ENCODE measurements at regions not wholly inside any gene's neighbourhood (a gene's known extent, or its start where the extent isn't known, plus 50 kb on each side); places are given as distances from the start of the nearest gene placed in this dataset.

DNA sequence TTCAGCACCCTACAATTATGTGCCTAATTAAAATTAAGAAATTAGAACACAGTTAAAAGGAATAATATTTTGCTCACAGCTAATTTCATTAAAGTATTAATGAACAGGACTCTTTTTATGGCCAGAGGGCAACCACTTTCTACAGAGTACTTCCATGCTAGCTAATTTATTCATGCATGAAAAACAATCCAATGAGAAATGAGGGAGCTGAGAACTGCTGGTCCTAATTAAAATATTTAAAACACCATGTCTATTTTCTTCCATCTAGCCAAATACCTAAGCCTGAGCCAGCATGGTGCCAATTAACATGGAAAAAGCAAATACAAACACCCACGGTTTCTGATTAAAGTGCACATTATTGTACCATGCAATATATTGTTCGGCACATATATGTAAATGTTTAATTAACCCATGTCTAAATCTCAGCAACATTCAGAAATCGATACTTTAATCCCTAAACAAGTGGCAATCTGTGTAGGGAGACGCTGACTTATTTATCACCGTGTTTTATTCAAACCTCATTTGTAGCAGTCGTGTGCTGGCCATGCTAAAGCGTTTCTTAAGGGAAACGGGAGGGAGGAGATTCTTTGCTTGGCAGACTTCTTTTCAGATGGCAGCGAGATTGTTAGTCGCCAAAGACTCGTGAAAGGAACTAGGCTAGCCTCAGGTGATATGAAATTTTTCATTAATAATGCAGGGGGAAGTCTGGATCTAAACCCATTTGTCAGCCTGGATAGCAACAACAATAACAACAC is 193.5 kb downstream of the ANXA2 start:
- Mint-ChIP-seq H3K4me1 (no peaks in the 10 kb centered on the region), H3K4me3 (no peak overlapping the region), H3K36me3 (no peaks in the 10 kb centered on the region), H3K27ac (no peak overlapping the region), H3K9me3 (no peaks in the 10 kb centered on the region)
- DNase-seq (ENCODE audit: low spot score in 2 of 2) (no peak), ATAC-seq (no peak)

DNA sequence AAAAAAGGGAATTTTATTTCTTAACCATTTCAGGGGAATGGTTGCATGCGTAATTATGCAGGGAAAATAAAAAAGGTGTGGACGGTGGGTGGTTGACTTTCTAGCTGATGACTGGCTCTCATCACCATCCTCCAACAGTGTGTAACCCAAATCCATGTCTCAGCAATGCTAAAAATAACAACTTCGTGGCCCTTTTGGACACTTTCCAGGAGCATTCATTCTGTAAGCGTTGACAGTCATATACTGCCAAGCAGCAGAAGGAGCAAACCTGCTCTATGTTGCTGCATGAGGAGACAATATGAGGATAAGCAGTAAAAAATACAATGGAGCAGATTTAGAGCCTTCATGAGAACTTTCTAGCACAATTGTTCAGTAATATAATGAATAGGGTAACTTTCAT is 189.1 kb downstream of the ANXA2 start:
- DNase-seq (ENCODE audit: low spot score in 2 of 2) = no peak
- H3K36me3 Mint-ChIP-seq = no peaks in the 10 kb centered on the region
- no peak for ATAC-seq
- H3K4me1 Mint-ChIP-seq = no peaks in the 10 kb centered on the region
- H3K9me3 Mint-ChIP-seq = no peaks in the 10 kb centered on the region
- H3K27ac Mint-ChIP-seq = no peak overlapping the region
- H3K4me3 Mint-ChIP-seq = no peak overlapping the region

DNA sequence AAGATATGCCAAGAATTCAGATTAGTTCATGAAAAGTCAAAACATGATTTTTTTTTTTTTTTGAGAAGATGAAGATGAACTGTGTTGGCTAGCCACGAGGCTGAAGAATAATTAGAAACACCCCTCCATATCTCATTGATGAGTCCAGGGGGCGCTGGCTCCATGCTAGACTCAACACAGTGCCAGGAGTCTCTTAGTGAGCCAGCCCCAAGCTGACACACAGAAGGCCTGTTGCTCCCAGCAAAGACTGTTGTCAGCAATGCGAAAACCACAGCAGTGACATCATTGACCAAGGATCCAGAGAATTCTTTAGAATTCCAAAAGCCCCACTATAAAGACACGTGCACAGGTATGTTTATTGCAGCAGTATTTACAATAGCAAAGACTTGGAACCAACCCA is 185.2 kb downstream of the ANXA2 start:
- Mint-ChIP-seq H3K4me1 (no peaks in the 10 kb centered on the region), H3K4me3 (no peak overlapping the region), H3K9me3 (no peaks in the 10 kb centered on the region), H3K27ac (no peak overlapping the region), H3K36me3 (no peaks in the 10 kb centered on the region)
- DNase-seq (ENCODE audit: low spot score in 2 of 2) = no peak
- ATAC-seq = no peak

DNA sequence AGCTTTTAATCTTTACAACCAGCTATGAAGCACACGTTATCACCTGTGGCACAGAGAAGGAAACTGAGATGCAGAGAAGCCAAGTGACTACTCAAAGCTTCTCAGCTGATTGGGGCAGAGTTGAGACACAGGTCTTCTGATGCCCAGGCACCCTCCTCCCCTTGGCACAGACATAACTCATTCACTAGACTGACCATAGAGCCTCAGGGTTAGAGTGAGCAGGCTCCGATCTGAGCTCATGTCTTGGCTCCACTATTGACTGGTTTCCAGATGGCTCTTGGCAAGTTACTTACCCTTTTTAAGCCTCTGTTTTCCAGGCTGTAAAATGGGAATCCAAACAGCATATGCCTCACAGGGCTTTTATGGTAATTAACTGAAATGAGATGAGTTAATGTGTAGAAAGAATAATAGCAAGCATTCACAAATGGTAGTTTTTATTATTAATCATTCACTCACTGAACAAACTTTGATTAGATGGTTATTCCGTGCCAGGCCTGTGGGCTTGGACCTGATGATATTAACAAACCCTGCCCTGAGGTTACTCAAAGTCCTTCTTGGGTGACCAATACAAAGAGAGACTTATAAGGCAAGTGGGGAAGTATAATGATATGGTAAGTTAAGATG is 184.3 kb downstream of the ANXA2 start:
- no peak for ATAC-seq
- Mint-ChIP-seq H3K4me1 (no peaks in the 10 kb centered on the region), H3K9me3 (no peaks in the 10 kb centered on the region), H3K4me3 (no peak overlapping the region), H3K36me3 (no peaks in the 10 kb centered on the region), H3K27ac (no peak overlapping the region)
- no peak for DNase-seq (ENCODE audit: low spot score in 2 of 2)

DNA sequence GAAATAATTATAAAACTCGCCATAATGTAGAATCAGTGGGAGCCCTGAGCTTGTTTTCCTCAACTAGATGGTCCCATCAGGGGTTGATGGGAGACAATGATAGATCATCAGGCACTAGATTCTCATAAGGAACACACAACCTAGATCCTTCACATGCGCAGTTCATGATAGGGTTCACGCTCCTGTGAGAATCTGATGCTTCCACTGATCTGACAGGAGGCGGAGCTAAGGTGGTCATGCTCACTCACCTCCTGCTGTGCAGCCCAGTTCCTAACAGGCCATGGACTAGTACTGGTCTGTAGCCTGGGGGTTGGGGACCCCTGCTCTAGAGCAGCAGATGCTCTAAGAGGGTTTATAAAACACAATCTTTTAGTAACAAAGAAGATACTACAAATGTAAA is 183.6 kb downstream of the ANXA2 start:
- ATAC-seq (no peak), DNase-seq (ENCODE audit: low spot score in 2 of 2) (no peak)
- no peak overlapping the region for H3K4me3 Mint-ChIP-seq
- no peaks in the 10 kb centered on the region for H3K36me3 Mint-ChIP-seq
- H3K27ac Mint-ChIP-seq = no peak overlapping the region
- H3K4me1 Mint-ChIP-seq = no peaks in the 10 kb centered on the region
- no peaks in the 10 kb centered on the region for H3K9me3 Mint-ChIP-seq

DNA sequence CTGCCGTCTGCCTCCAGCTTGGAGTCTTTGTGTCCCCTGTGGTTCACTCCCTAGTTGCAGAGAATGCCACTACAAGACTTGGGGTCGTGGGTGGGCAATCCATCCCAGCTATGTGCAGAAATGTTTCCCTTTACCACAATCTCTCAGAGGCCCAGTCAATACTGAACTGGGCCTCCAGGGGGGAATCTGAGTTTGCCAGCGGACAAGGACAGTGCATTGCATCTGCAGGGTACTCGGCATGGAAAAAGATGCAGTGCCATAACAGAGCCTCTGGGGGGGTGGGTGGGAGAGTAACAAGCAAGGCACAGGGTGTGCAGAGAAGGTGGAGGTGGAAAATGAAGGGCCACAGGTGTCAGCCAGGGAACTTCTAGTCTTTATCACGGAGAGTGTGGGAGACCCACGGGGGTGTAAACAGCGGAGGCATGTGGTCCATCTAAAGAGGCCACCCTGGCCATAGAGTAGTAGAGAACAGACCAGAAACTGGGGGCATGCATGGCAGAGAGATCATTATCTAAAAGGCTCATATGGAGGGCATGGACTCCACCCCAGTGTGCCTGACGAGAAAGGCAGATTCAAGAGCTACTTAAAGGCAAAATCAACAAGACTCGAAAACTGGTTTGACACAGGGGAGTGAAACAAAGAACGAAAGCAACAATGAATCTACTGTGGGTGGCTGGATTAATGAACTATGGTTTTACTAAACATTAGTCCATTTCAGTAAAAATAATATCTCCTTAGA is 182.4 kb downstream of the ANXA2 start:
- Mint-ChIP-seq H3K36me3 (no peaks in the 10 kb centered on the region), H3K4me1 (no peaks in the 10 kb centered on the region), H3K9me3 (no peaks in the 10 kb centered on the region), H3K4me3 (no peak overlapping the region), H3K27ac (no peak overlapping the region)
- ATAC-seq = no peak
- no peak for DNase-seq (ENCODE audit: low spot score in 2 of 2)

DNA sequence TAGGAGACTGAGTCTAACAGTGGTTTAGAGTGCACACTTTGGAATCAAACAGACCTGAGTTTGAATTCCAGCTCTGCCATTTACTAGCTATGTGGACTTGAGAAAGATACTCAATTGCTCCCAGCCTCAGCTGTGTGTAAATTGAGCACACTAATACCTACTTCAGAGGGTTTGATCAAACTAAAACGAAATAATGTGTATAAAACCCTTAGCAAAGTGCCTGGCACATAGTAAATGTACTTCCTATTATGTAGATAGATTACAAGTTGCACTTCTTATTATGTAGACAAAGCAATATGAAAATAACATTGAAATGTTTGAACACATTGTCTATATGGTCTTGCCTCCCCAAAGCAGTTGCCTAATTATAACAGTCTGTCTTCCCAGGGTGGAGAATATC is 180.6 kb downstream of the ANXA2 start:
- ATAC-seq = no peak
- no peak overlapping the region for H3K4me3 Mint-ChIP-seq
- DNase-seq (ENCODE audit: low spot score in 2 of 2) = no peak
- H3K4me1 Mint-ChIP-seq = no peaks in the 10 kb centered on the region
- H3K9me3 Mint-ChIP-seq = no peaks in the 10 kb centered on the region
- no peak overlapping the region for H3K27ac Mint-ChIP-seq
- H3K36me3 Mint-ChIP-seq = no peaks in the 10 kb centered on the region

DNA sequence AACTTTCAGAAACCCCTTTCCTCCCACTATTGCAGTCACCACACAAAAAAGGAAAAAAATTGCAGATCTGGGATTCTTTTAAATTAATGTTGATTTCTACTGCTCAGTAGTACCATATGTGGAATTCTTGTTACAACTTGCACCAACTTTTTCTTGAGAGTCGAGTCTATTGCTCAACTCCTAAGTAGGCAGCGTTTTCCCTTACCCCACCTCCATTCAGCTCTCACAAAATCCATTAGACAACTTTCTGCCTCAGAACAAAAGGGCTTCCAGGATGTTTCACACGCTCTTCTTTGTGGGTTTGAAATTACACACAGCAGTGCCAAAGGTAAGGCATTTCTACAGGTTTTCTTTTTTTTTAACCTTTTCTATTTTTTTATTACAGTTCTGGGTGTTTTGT is 179.5 kb downstream of the ANXA2 start:
- Mint-ChIP-seq H3K36me3 (no peaks in the 10 kb centered on the region), H3K4me3 (no peak overlapping the region), H3K9me3 (no peaks in the 10 kb centered on the region), H3K4me1 (no peaks in the 10 kb centered on the region), H3K27ac (no peak overlapping the region)
- no peak for DNase-seq (ENCODE audit: low spot score in 2 of 2)
- ATAC-seq = no peak

DNA sequence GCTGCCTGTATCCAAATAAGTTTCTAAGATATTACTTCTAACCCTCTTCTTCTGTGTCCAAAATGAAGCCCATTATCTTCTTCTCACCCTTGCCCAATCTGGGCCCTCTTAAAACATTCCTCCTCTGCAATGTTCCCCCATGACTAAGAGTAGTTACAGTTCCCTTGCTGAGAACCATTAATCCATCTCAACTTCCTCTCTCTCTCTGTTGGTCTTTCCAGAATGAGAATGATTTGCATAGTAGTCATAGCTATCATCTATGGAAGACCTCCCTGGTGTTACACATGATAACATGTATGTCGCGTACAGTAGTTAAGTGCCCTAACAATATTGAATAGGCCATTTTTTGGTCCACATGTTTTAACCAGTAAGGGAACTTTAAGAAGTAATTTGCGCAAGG is 177.9 kb downstream of the ANXA2 start:
- H3K9me3 Mint-ChIP-seq = no peaks in the 10 kb centered on the region
- no peak for DNase-seq (ENCODE audit: low spot score in 2 of 2)
- ATAC-seq = no peak
- H3K4me3 Mint-ChIP-seq = no peak overlapping the region
- no peaks in the 10 kb centered on the region for H3K36me3 Mint-ChIP-seq
- no peak overlapping the region for H3K27ac Mint-ChIP-seq
- H3K4me1 Mint-ChIP-seq = no peaks in the 10 kb centered on the region

DNA sequence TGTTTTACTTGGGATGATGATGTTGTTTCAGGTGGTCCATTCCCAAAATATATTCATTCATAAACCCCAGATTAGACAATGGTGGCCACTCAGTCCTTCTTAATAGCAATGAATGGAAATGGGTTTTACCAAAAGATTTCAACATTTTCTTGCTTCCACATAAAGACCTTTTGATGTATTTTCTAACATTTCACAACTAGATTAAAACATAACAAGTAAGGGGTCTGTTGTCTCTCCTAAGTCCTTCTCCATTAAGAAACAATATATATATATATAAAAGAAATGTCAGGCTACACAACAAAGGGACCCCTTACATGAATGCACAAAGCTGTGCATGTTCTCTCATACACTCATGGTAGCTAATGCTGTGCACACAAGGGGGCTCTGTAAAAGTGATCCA is 176.4 kb downstream of the ANXA2 start:
- no peaks in the 10 kb centered on the region for H3K4me1 Mint-ChIP-seq
- H3K9me3 Mint-ChIP-seq = no peaks in the 10 kb centered on the region
- no peak for ATAC-seq

DNA sequence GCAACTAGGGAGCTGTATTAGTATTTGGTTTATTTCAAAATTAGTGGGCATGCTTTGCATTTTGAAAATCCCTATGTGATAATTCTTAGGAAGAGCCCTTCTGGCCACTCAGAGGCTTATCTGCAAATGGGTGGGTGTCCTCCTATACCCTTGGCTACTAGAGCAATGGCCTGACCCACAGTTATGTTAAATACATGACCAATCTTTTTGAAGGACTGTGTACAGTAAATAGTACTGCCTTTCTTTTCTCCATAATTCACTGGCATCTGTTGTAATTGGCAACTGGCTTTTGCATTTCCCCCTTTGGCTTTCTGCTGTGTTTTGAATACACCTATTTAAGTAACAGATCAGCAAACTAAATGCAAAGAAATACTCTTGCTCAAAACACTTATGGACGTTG is 175.4 kb downstream of the ANXA2 start:
- H3K4me3 Mint-ChIP-seq = no peak overlapping the region
- H3K9me3 Mint-ChIP-seq = no peaks in the 10 kb centered on the region
- no peaks in the 10 kb centered on the region for H3K36me3 Mint-ChIP-seq
- no peaks in the 10 kb centered on the region for H3K4me1 Mint-ChIP-seq
- no peak overlapping the region for H3K27ac Mint-ChIP-seq
- ATAC-seq (no peak), DNase-seq (ENCODE audit: low spot score in 2 of 2) (no peak)

More for the DNA sequence above, 176.4 kb downstream of the ANXA2 start:
- Mint-ChIP-seq H3K27ac (no peak overlapping the region), H3K4me3 (no peak overlapping the region), H3K36me3 (no peaks in the 10 kb centered on the region)
- no peak for DNase-seq (ENCODE audit: low spot score in 2 of 2)

DNA sequence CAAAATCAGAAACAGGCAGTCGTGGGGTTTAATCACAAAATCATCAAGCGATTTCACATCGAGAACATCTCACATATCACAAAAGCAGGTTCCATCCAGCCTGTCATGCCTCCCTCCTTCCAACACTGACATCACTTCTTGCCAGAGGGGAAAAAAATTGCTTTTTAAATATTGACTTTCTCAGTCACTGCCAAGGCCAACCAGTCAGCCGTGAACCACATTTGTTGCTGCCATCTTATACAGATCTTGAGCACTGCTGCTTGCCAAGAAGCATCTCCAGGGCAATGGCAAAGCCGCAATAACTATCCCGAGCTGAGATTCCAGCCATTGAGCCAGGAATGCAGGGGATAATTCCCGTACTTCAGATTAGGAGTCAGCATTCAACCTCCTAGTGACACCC is 174.6 kb downstream of the ANXA2 start:
- no peaks in the 10 kb centered on the region for H3K4me1 Mint-ChIP-seq
- no peak overlapping the region for H3K27ac Mint-ChIP-seq
- ATAC-seq = no peak
- no peaks in the 10 kb centered on the region for H3K36me3 Mint-ChIP-seq
- DNase-seq (ENCODE audit: low spot score in 2 of 2) = no peak
- H3K4me3 Mint-ChIP-seq = no peak overlapping the region
- H3K9me3 Mint-ChIP-seq = no peaks in the 10 kb centered on the region

DNA sequence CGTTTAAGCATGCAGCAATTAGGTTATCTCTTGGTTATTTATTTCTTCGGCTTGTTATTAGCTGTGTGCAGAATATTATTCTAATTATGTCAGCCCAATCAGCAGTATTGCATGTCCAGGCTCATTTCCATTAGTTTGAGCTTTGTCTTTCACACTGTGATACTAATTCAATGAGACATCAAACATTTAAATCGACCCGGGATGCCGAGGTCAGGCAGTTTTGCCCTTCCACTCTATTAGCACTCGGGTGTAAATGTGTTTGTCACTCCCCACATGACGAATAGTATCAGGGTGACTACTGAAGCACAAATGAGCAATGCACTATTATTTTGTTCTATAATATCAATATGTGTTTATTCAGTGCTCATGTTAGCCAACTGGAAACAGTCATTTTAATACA is 170.9 kb downstream of the ANXA2 start:
- H3K4me3 Mint-ChIP-seq = no peak overlapping the region
- H3K4me1 Mint-ChIP-seq = no peaks in the 10 kb centered on the region
- DNase-seq (ENCODE audit: low spot score in 2 of 2) (no peak), ATAC-seq (no peak)
- H3K9me3 Mint-ChIP-seq = no peaks in the 10 kb centered on the region
- H3K27ac Mint-ChIP-seq = no peak overlapping the region
- no peaks in the 10 kb centered on the region for H3K36me3 Mint-ChIP-seq

DNA sequence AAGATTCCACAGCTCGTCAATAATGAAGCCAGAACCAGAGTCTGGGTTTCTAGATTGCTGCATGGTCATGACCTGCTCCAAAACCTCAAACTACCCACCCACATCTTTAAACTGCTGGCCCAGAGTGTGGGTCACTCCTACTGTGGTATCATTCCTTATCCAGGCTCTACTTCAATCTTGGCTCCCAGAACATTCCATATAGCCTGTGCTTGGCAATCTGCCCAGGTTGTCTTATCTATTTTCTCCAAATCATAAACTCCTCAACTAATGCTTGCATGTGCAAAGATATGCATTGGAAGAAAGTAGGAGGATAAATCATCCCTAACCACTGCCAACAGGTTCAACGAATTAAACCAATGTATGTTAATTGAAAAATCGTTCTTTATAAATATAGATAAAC is 169.7 kb downstream of the ANXA2 start:
- no peak for ATAC-seq
- no peak overlapping the region for H3K4me3 Mint-ChIP-seq
- no peak overlapping the region for H3K27ac Mint-ChIP-seq
- H3K9me3 Mint-ChIP-seq = no peaks in the 10 kb centered on the region
- no peaks in the 10 kb centered on the region for H3K36me3 Mint-ChIP-seq
- no peak for DNase-seq (ENCODE audit: low spot score in 2 of 2)
- H3K4me1 Mint-ChIP-seq = no peaks in the 10 kb centered on the region

DNA sequence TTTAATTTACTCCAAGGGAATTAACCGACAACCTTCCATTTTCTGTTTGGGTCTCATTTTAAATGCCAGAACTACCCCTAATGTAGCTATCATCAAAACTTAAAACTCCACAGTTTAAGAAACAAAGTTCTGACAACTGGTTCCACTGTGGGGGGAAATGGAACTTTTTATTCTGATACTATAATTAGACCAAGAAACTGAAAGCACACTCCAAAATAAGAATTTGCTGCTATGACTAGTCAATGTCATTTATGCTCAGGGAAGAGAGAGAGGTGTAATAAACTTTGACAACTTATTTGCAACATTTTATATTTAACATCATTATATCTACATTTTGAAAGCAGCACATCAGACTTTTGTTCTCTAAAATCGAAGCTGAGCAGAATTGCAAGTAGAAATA is 169.2 kb downstream of the ANXA2 start:
- Mint-ChIP-seq H3K36me3 (no peaks in the 10 kb centered on the region), H3K27ac (no peak overlapping the region), H3K9me3 (no peaks in the 10 kb centered on the region), H3K4me3 (no peak overlapping the region), H3K4me1 (no peaks in the 10 kb centered on the region)
- no peak for DNase-seq (ENCODE audit: low spot score in 2 of 2)
- no peak for ATAC-seq

Data from stimulated activated effector memory CD8-positive, alpha-beta T cell treated with anti-CD3 and anti-CD28 coated beads, Interleukin-12 subunit alpha, Interleukin-12 subunit beta, amount 100 ng/mL, for 72 hours (primary cell).